Neutrophil (primary cell): ENCODE measurements at regions not wholly inside any gene's neighbourhood (a gene's known extent, or its start where the extent isn't known, plus 50 kb on each side); places are given as distances from the start of the nearest gene placed in this dataset.

Source experiments
- H3K27ac ChIP-seq: fragments of 200-600 bp; sonication (generic); 2 replicates; pipeline ENCODE4 v1.5.1; 2016; ENCODE audit warnings: mild to moderate bottlenecking, moderate library complexity
- H3K27me3 ChIP-seq: fragments of 200-600 bp; sonication (generic); 2 replicates; pipeline ENCODE4 v1.6.0; 2016; ENCODE audit warnings: mild to moderate bottlenecking
- H3K36me3 ChIP-seq: fragments of 200-600 bp; sonication (generic); 2 replicates; pipeline ENCODE4 v1.5.1; 2017
- H3K4me1 ChIP-seq, 2 experiments: fragments of 200-600 bp in 1 of 2; sonication (generic) in 1 of 2; 1 replicate in 1 of 2; 2 replicates in 1 of 2; pipeline versions ENCODE4 v1.5.1 to v1.6.1; 2013 to 2016; ENCODE audit warnings: low read depth in 1 of 2, low read length in 1 of 2, mild to moderate bottlenecking in 1 of 2, moderate library complexity in 1 of 2; ENCODE audit not compliant: control insufficient read depth in 1 of 2, insufficient read depth in 1 of 2
- H3K4me3 ChIP-seq, 2 experiments: fragments of 200-600 bp in 1 of 2; sonication (generic) in 1 of 2; 1 replicate in 1 of 2; 2 replicates in 1 of 2; pipeline ENCODE4 v1.5.1; 2013 to 2016; ENCODE audit warnings: low read depth in 1 of 2, low read length in 1 of 2, mild to moderate bottlenecking in 1 of 2, moderate library complexity in 1 of 2
- H3K9me3 ChIP-seq: fragments of 200-600 bp; sonication (generic); 2 replicates; pipeline ENCODE4 v1.5.1; 2016
- TF ChIP-seq, protein P1 (sequence below): fragments of 200-600 bp; sonication (generic); IDR thresholded peaks from 2 replicates; pipeline ENCODE4 v1.5.1; 2016; ENCODE audit warnings: antibody characterized with exemption

GRCh38 chr16:58923094-58923493 lies 189.0 kb upstream of the GOT2 start:
- H3K4me1 ChIP-seq = peaks cover 22 to 34% of the 10 kb centered on the region in 2 experiments
- no peak overlapping the region for H3K27ac ChIP-seq
- H3K36me3 ChIP-seq = no peaks in the 10 kb centered on the region
- H3K9me3 ChIP-seq = no peaks in the 10 kb centered on the region
- TF ChIP-seq, protein P1, sequence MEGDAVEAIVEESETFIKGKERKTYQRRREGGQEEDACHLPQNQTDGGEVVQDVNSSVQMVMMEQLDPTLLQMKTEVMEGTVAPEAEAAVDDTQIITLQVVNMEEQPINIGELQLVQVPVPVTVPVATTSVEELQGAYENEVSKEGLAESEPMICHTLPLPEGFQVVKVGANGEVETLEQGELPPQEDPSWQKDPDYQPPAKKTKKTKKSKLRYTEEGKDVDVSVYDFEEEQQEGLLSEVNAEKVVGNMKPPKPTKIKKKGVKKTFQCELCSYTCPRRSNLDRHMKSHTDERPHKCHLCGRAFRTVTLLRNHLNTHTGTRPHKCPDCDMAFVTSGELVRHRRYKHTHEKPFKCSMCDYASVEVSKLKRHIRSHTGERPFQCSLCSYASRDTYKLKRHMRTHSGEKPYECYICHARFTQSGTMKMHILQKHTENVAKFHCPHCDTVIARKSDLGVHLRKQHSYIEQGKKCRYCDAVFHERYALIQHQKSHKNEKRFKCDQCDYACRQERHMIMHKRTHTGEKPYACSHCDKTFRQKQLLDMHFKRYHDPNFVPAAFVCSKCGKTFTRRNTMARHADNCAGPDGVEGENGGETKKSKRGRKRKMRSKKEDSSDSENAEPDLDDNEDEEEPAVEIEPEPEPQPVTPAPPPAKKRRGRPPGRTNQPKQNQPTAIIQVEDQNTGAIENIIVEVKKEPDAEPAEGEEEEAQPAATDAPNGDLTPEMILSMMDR = no peak
- H3K4me3 ChIP-seq = no peak overlapping the region
- H3K27me3 ChIP-seq = no peaks in the 10 kb centered on the region

DNA sequence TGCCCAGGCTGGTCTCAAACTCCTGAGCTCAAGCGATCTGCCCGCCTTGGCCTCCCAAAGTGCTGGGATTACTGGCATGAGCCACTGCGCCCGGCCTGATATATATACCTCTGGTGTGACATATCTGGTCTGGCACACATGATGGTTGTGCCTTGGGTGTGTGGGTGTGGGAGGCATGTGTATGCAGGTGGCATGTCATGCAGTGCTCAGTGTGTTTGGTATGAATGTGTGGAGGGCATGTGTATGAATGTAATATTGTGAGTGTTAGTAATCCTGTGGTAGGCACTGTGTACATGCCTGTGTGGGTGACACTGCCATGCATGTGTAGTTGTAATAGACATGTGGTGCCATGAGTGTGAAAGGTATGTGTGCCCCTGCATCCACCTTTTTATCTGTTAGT lies 179.3 kb upstream of the GOT2 start:
- TF ChIP-seq, protein P1 = no peak
- H3K9me3 ChIP-seq = no peaks in the 10 kb centered on the region
- no peak overlapping the region for H3K27ac ChIP-seq
- peaks cover under 1 to 4% of the 10 kb centered on the region in 2 experiments for H3K4me1 ChIP-seq
- H3K27me3 ChIP-seq = no peaks in the 10 kb centered on the region
- no peaks in the 10 kb centered on the region for H3K36me3 ChIP-seq
- no peak overlapping the region for H3K4me3 ChIP-seq

DNA sequence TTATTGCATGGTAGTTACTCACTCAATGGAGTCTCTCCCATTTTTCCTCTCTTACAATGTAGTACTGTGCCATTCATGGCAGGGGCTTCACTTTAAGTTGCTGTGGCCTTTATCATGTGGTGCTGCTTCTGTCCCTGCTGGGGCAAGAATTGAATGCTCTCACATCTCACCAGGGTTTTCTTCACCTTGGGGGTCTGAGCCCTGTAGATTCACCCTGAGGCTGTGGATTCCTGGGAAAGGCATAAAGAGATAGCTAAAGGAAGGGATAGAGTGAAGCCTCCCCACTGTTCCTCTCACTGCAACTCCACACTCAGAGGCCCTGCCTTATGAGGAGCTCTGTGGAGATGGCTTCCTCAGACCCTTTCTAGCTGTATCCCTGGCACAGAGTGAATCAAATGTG lies 178.5 kb upstream of the GOT2 start:
- Histone ChIP-seq H3K4me3 (no peak overlapping the region), H3K9me3 (no peaks in the 10 kb centered on the region), H3K27me3 (no peaks in the 10 kb centered on the region), H3K4me1 (peaks cover 10 to 13% of the 10 kb centered on the region in 2 experiments), H3K36me3 (no peaks in the 10 kb centered on the region), H3K27ac (no peak overlapping the region)
- TF ChIP-seq, protein P1 = no peak

DNA sequence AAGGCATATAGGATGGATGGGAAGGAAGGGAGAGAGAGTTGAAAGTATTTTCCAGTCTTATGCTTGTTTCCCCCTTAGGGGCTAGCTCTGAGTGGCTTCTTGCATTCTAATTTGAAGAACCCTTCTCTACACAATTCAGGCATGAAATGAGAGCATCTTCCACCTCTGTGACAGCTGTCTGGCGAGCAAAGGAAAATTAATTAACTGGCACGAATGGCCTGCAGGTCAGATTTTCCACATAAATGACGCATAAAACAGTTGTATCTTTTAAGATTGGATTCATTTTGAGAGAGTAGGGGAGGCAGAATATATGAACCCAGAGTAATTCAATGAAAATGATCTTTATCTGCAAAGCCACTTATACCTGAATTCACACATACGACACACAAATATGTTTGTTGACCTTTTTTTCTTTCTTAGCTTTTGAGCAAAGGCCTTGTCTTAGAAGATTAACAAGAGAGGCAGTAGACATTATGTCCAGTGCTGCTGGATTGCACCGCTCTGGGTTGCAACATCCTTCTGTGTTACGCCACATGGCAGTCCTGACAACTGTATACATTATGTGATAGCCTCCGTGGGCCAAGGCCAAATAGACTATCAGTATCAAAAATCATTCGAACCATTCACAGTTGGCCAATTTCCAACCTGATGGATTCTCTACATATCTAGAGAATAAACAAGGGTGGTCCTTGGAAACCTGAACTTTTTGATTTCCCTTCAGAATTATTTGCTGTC lies 173.0 kb upstream of the GOT2 start:
- H3K4me3 ChIP-seq = no peak overlapping the region
- peaks cover 45 to 60% of the 10 kb centered on the region in 2 experiments for H3K4me1 ChIP-seq
- H3K27me3 ChIP-seq = no peaks in the 10 kb centered on the region
- no peaks in the 10 kb centered on the region for H3K36me3 ChIP-seq
- H3K27ac ChIP-seq = peak overlapping the region; percentile 68
- TF ChIP-seq, protein P1 = no peak
- H3K9me3 ChIP-seq = no peaks in the 10 kb centered on the region

DNA sequence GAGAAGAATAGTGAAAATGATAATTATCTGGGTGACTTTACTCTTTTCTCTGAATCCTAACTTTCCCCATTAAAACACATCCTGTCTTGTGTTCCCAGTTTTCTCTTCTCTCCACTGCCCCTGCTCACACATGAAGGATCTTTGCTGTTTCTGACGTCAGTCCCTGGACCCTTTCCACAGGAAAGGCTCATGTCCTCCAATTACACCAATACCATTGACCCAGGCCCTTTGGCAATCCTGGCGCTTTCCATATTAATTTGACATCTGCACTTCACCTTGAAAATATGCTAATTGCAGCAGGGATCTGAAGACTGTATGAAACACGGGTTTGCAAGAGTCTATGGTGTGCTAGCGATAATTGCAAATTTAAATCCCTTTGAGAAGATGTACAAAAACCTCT lies 170.2 kb upstream of the GOT2 start:
- TF ChIP-seq, protein P1 = no peak
- Histone ChIP-seq H3K9me3 (no peaks in the 10 kb centered on the region), H3K4me3 (no peak overlapping the region)

More for the DNA sequence above, 170.2 kb upstream of the GOT2 start:
- Histone ChIP-seq H3K27me3 (no peaks in the 10 kb centered on the region), H3K27ac (no peak overlapping the region), H3K4me1 (peaks cover 45 to 63% of the 10 kb centered on the region in 2 experiments), H3K36me3 (no peaks in the 10 kb centered on the region)
